Lower leg skin (tissue), 3 donors: ENCODE measurements at regions not wholly inside any gene's neighbourhood (a gene's known extent, or its start where the extent isn't known, plus 50 kb on each side); places are given as distances from the start of the nearest gene placed in this dataset.

Experiments
- CTCF ChIP-seq, 3 donors: fragments of 450-650 bp; IDR thresholded peaks; one replicate each; pipeline ENCODE4 v1.5.1; 2016; ENCODE audit warnings: antibody characterized with exemption in 3 of 3, mild to moderate bottlenecking in 3 of 3, moderate library complexity in 2 of 3
- POLR2A ChIP-seq, 2 donors: fragments of 450-650 bp; IDR thresholded peaks; one replicate each; pipeline ENCODE4 v1.6.1; 2016 to 2017; ENCODE audit warnings: antibody characterized with exemption in 2 of 2, mild to moderate bottlenecking in 1 of 2, moderate library complexity in 1 of 2

- TF ChIP-seq CTCF (IDR thresholded peaks at IDR 0.05), result no peak
- TF ChIP-seq POLR2A (IDR thresholded peaks at IDR 0.05), result no peak
Observed at GRCh38 chr10:78713659-78714058, 355.1 kb upstream of the ZMIZ1 start.
